ENCODE measurements at regions not wholly inside any gene's neighbourhood (a gene's known extent, or its start where the extent isn't known, plus 50 kb on each side); places are given as distances from the start of the nearest gene placed in this dataset.
A peak's percentile ranks its signal among the peaks of the same experiment; 100 is the strongest.

- Histone ChIP-seq H3K4me2 (peak overlapping the region; percentile 82), H3K9me3 (ENCODE audit: insufficient read depth, low read depth) (no peaks in the 10 kb centered on the region), H4K20me1 (ENCODE audit: insufficient read depth) (no peaks in the 10 kb centered on the region), H2AFZ (peak overlapping the region; percentile 78), H3K27ac (peak overlapping the region; percentile 87), H3K36me3 (ENCODE audit: low read depth) (no peaks in the 10 kb centered on the region), H3K79me2 (ENCODE audit: low read depth) (peaks cover 46% of the 10 kb centered on the region), H3F3A (ENCODE audit: insufficient read depth, low read depth) (peaks cover 16% of the 10 kb centered on the region), H3K4me3 (peak overlapping the region; percentile 63), H3K4me1 (replicated peaks; ENCODE audit: insufficient read depth) (peaks cover 28% of the 10 kb centered on the region), H3K27me3 (ENCODE audit: insufficient read depth, low read depth) (no peaks in the 10 kb centered on the region), H3K9me2 (ENCODE audit: insufficient read depth) (no peaks in the 10 kb centered on the region; the same call in 1 of the 2 replicates)
- ChIA-PET POLR2A (ENCODE audit: unreplicated experiment) (interaction anchor here (0.6 to 0.8 kb wide), 3 partner anchors 9 to 74 kb away, joined by 3 to 8 read pairs (median 4); no protein-coding TSS in a partner anchor), CTCF (interaction anchor here (0.9 kb wide), 1 partner anchor 98 kb away, joined by 3 read pairs; no protein-coding TSS in a partner anchor)
- TF ChIP-seq EZH2 (IDR thresholded peaks at IDR 0.05; ENCODE audit: low read depth): no peak
- peak; percentile 94 for TF ChIP-seq CTCF (conservative IDR thresholded peaks at IDR 0.05)
- DNase-seq: peak; percentile 59 to 63
- intact Hi-C loops (cut with micrococcal nuclease; ENCODE audit: unreplicated experiment): no loop called here
- no TSS peak for BruUV-seq (replicated peaks)
Observed at GRCh38 chr6:138692058-138692977, 81.3 kb upstream of the CCDC28A start.

GRCh38 chr6:138692978-138693909, 80.3 kb upstream of the CCDC28A start:
- Histone ChIP-seq H3K4me2 (peak overlapping the region; percentile 82), H3K27ac (peak overlapping the region; percentile 87; the same call in 1 of the 2 replicates), H3K4me1 (replicated peaks; ENCODE audit: insufficient read depth) (peaks cover 28% of the 10 kb centered on the region), H4K20me1 (ENCODE audit: insufficient read depth) (no peaks in the 10 kb centered on the region), H3K36me3 (ENCODE audit: low read depth) (no peaks in the 10 kb centered on the region), H2AFZ (peak overlapping the region; percentile 88), H3K9me2 (ENCODE audit: insufficient read depth) (no peaks in the 10 kb centered on the region; the same call in 1 of the 2 replicates), H3K79me2 (ENCODE audit: low read depth) (peaks cover 36% of the 10 kb centered on the region), H3K9me3 (ENCODE audit: insufficient read depth, low read depth) (no peaks in the 10 kb centered on the region), H3F3A (ENCODE audit: insufficient read depth, low read depth) (peaks cover 16% of the 10 kb centered on the region), H3K27me3 (ENCODE audit: insufficient read depth, low read depth) (no peaks in the 10 kb centered on the region), H3K4me3 (peak overlapping the region; percentile 63)
- intact Hi-C loops (cut with micrococcal nuclease; ENCODE audit: unreplicated experiment): no loop called here
- ChIA-PET CTCF (interaction anchor here (0.7 kb wide), 1 partner anchor 34 kb away, joined by 7 read pairs; no protein-coding TSS in a partner anchor), POLR2A (ENCODE audit: unreplicated experiment) (interaction anchor here (0.5 to 0.6 kb wide), 2 partner anchors 686 to 885 kb away, joined by 5 to 8 read pairs; no protein-coding TSS in a partner anchor)
- TF ChIP-seq EZH2 (IDR thresholded peaks at IDR 0.05; ENCODE audit: low read depth) (no peak), CTCF (conservative IDR thresholded peaks at IDR 0.05) (no peak)
- no TSS peak for BruUV-seq (replicated peaks)
- DNase-seq: peak; percentile 76 to 79

GRCh38 chr6:138695193-138695592, 78.4 kb upstream of the CCDC28A start:
- H3K9me3 ChIP-seq (ENCODE audit: insufficient read depth, low read depth): no peaks in the 10 kb centered on the region

More at GRCh38 chr6:138695193-138695592, 78.4 kb upstream of the CCDC28A start:
- Histone ChIP-seq H3K4me1 (replicated peaks; ENCODE audit: insufficient read depth) (peaks cover 18% of the 10 kb centered on the region), H4K20me1 (ENCODE audit: insufficient read depth) (no peaks in the 10 kb centered on the region), H3K36me3 (ENCODE audit: low read depth) (no peaks in the 10 kb centered on the region), H3K9me2 (ENCODE audit: insufficient read depth) (no peaks in the 10 kb centered on the region; the same call in 1 of the 2 replicates), H2AFZ (no peak overlapping the region), H3K27ac (no peak overlapping the region), H3K79me2 (ENCODE audit: low read depth) (peaks cover 17% of the 10 kb centered on the region), H3F3A (ENCODE audit: insufficient read depth, low read depth) (peaks cover 16% of the 10 kb centered on the region), H3K27me3 (ENCODE audit: insufficient read depth, low read depth) (no peaks in the 10 kb centered on the region), H3K4me2 (no peak overlapping the region), H3K4me3 (no peak overlapping the region)
- TF ChIP-seq EZH2 (IDR thresholded peaks at IDR 0.05; ENCODE audit: low read depth) (no peak), CTCF (conservative IDR thresholded peaks at IDR 0.05) (no peak)
- ChIA-PET POLR2A (ENCODE audit: unreplicated experiment) (no interaction called here), CTCF (no interaction called here)
- intact Hi-C loops (cut with micrococcal nuclease; ENCODE audit: unreplicated experiment): no loop called here
- no peak for DNase-seq
- BruUV-seq (replicated peaks): no TSS peak

Data from PC-9 (cell line).